Prostate gland (tissue), 2 donors: ENCODE measurements at regions not wholly inside any gene's neighbourhood (a gene's known extent, or its start where the extent isn't known, plus 50 kb on each side); places are given as distances from the start of the nearest gene placed in this dataset.

Experiments
- CTCF ChIP-seq, 4 experiments: fragments of 200-600 bp in 2 of 4; fragments of 450-650 bp in 2 of 4; sonication (generic) in 2 of 4; IDR thresholded peaks; 1 replicate in 3 of 4; 2 replicates in 1 of 4; pipeline ENCODE4 v1.5.1; 2016 to 2019; ENCODE audit warnings: antibody characterized with exemption in 4 of 4, mild to moderate bottlenecking in 2 of 4, moderate library complexity in 2 of 4
- POLR2A ChIP-seq: fragments of 450-650 bp; IDR thresholded peaks from one replicate; pipeline ENCODE4 v1.6.1; 2016; ENCODE audit warnings: antibody characterized with exemption, mild to moderate bottlenecking
- POLR2AphosphoS5 ChIP-seq: sonication (generic); formaldehyde crosslinking; IDR thresholded peaks from one replicate; pipeline ENCODE4 v1.6.1; 2017; ENCODE audit warnings: antibody characterized with exemption

- TF ChIP-seq POLR2A, result no peak
- TF ChIP-seq CTCF (IDR thresholded peaks at IDR 0.05), result no peak
- TF ChIP-seq POLR2AphosphoS5, result no peak
These were observed 239.8 kb upstream of the THBS1 start for GRCh38 chr15:39340903-39341645.
